ENCODE measurements at regions not wholly inside any gene's neighbourhood (a gene's known extent, or its start where the extent isn't known, plus 50 kb on each side); places are given as distances from the start of the nearest gene placed in this dataset.

DNA sequence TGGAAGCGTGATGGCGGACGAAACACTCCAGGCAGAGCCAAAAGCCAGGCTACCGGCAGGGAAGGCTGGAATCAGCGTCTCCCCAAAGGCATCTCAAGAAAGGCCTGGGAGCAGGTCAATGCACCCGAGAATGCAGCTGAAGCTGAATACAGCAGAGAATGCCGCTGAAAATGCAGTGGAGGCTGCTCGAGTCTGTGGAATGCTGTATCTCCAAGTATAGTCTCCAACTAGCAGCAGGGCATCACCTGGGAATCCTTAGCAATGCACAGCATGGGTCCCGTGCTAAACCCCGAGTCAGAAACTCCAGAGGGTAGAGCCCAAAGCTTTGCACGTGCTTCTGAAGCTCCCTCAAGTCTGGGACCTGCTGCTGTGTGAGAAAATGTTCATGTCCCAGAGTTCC is 191.1 kb upstream of the ALKAL2 start:
- no peak overlapping the region for H3K4me3 ChIP-seq (ENCODE audit: low read depth, low read length)

DNA sequence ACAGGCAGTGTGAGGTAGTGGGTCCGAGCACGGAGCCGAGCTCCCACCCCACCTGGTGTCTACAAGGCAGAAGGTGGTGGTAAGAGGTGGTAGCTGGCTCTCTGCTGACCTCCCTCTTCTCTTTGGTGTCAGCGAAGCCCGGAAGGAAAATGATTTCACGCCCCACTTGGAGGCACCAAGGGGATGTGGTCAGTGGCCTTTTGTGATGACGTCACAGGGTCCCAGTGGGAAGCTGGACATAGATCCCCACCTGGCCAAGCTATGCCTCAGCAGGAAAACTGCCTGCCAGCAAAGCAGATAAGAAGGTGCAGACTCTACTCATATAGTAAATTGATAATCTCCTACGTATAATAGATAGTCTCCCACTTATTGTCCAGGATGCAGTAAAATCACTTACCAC is 183.7 kb upstream of the ALKAL2 start:
- Histone ChIP-seq H4K12ac (ENCODE audit: low read depth, low read length) (no peak overlapping the region), H3K4ac (ENCODE audit: low read depth, low read length) (no peak overlapping the region), H3K27ac (ENCODE audit: low read depth, low read length) (no peak overlapping the region), H3K23ac (ENCODE audit: low read length) (no peak overlapping the region), H3K79me2 (ENCODE audit: control insufficient read depth, insufficient read depth, low read length, poor library complexity) (no peaks in the 10 kb centered on the region), H3K79me1 (ENCODE audit: low read length) (no peaks in the 10 kb centered on the region), H2BK12ac (ENCODE audit: low read length) (no peak overlapping the region), H3K18ac (ENCODE audit: low read length) (no peak overlapping the region), H2AK5ac (ENCODE audit: low read length) (no peak overlapping the region), H2AFZ (ENCODE audit: insufficient read depth, low read length, poor library complexity) (no peak overlapping the region), H3K4me1 (ENCODE audit: control insufficient read depth in 1 of 2, insufficient read depth in 2 of 2, low read length in 2 of 2) (peaks cover 0 to 8% of the 10 kb centered on the region in 2 experiments), H3K4me3 (ENCODE audit: low read depth, low read length) (no peak overlapping the region), H4K8ac (ENCODE audit: low read depth, low read length) (no peak overlapping the region), H4K91ac (ENCODE audit: low read depth, low read length) (no peak overlapping the region), H3K14ac (ENCODE audit: low read length) (no peak overlapping the region), H3K9me3 (ENCODE audit: insufficient read depth, low read depth, low read length) (no peaks in the 10 kb centered on the region), H3K4me2 (ENCODE audit: low read length) (no peak overlapping the region), H3K27me3 (ENCODE audit: insufficient read depth, low read length) (peaks cover 17% of the 10 kb centered on the region), H3K9ac (ENCODE audit: low read length) (no peak overlapping the region), H3K36me3 (ENCODE audit: control insufficient read depth in 1 of 2, insufficient read depth in 2 of 2, low read length in 2 of 2) (no peaks in the 10 kb centered on the region), H2BK120ac (ENCODE audit: insufficient read depth, low read length, poor library complexity) (no peak overlapping the region), H2BK5ac (ENCODE audit: low read depth, low read length, poor library complexity) (no peak overlapping the region)
- no peak for DNase-seq
- WGBS (ENCODE audit: extremely low coverage, insufficient coverage, insufficient read length) = no CpG with 5 or more reads among the region's 8 CpGs

More for the DNA sequence above, 191.1 kb upstream of the ALKAL2 start:
- no peak for DNase-seq
- H2AK5ac ChIP-seq (ENCODE audit: low read length) = no peak overlapping the region
- no peak overlapping the region for H2BK5ac ChIP-seq (ENCODE audit: low read depth, low read length, poor library complexity)
- H3K18ac ChIP-seq (ENCODE audit: low read length) = no peak overlapping the region
- H2BK120ac ChIP-seq (ENCODE audit: insufficient read depth, low read length, poor library complexity) = no peak overlapping the region
- no peak overlapping the region for H4K12ac ChIP-seq (ENCODE audit: low read depth, low read length)
- no peak overlapping the region for H2BK12ac ChIP-seq (ENCODE audit: low read length)
- H3K4me1 ChIP-seq (ENCODE audit: control insufficient read depth in 1 of 2, insufficient read depth in 2 of 2, low read length in 2 of 2) = peaks cover 0 to 3% of the 10 kb centered on the region in 2 experiments
- H3K9ac ChIP-seq (ENCODE audit: low read length) = no peak overlapping the region
- H3K4ac ChIP-seq (ENCODE audit: low read depth, low read length) = no peak overlapping the region
- WGBS (ENCODE audit: extremely low coverage, insufficient coverage, insufficient read length) = no CpG with 5 or more reads among the region's 11 CpGs
- no peaks in the 10 kb centered on the region for H3K79me1 ChIP-seq (ENCODE audit: low read length)
- H4K8ac ChIP-seq (ENCODE audit: low read depth, low read length) = no peak overlapping the region
- H3K79me2 ChIP-seq (ENCODE audit: control insufficient read depth, insufficient read depth, low read length, poor library complexity) = no peaks in the 10 kb centered on the region
- no peaks in the 10 kb centered on the region for H3K27me3 ChIP-seq (ENCODE audit: insufficient read depth, low read length)
- H2AFZ ChIP-seq (ENCODE audit: insufficient read depth, low read length, poor library complexity) = no peak overlapping the region
- H3K14ac ChIP-seq (ENCODE audit: low read length) = no peak overlapping the region
- H3K36me3 ChIP-seq (ENCODE audit: control insufficient read depth in 1 of 2, insufficient read depth in 2 of 2, low read length in 2 of 2) = no peaks in the 10 kb centered on the region
- H3K4me2 ChIP-seq (ENCODE audit: low read length) = no peak overlapping the region
- H3K27ac ChIP-seq (ENCODE audit: low read depth, low read length) = no peak overlapping the region
- H3K23ac ChIP-seq (ENCODE audit: low read length) = no peak overlapping the region
- H4K91ac ChIP-seq (ENCODE audit: low read depth, low read length) = no peak overlapping the region
- no peaks in the 10 kb centered on the region for H3K9me3 ChIP-seq (ENCODE audit: insufficient read depth, low read depth, low read length)

DNA sequence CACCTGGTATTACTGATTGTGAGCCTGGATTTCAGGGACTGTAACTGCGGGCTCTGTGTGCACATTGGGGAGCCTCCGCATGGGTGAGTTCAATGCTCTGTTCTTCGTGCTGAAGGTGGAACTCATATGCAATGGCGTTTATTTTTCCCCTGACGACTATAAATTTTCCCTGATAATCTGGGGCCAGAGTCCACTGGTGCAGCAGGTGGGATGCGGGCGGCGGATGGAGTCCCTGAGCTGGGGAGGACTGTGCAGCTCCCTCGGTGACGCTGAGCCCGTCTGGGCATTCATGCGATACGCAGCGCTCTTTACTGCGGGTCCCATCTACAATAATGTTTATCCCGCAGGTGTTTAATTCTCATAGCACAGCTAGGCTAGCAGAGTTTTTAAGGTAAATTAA is 181.6 kb upstream of the ALKAL2 start:
- no peak overlapping the region for H4K12ac ChIP-seq (ENCODE audit: low read depth, low read length)
- peaks cover 0 to 8% of the 10 kb centered on the region in 2 experiments for H3K4me1 ChIP-seq (ENCODE audit: control insufficient read depth in 1 of 2, insufficient read depth in 2 of 2, low read length in 2 of 2)
- no peak overlapping the region for H2BK120ac ChIP-seq (ENCODE audit: insufficient read depth, low read length, poor library complexity)
- H3K4ac ChIP-seq (ENCODE audit: low read depth, low read length) = no peak overlapping the region
- H3K27ac ChIP-seq (ENCODE audit: low read depth, low read length) = no peak overlapping the region
- DNase-seq = no peak
- H2AK5ac ChIP-seq (ENCODE audit: low read length) = no peak overlapping the region
- no peak overlapping the region for H3K18ac ChIP-seq (ENCODE audit: low read length)
- H3K36me3 ChIP-seq (ENCODE audit: control insufficient read depth in 1 of 2, insufficient read depth in 2 of 2, low read length in 2 of 2) = no peaks in the 10 kb centered on the region
- no peak overlapping the region for H2AFZ ChIP-seq (ENCODE audit: insufficient read depth, low read length, poor library complexity)
- H3K9ac ChIP-seq (ENCODE audit: low read length) = no peak overlapping the region
- H3K4me2 ChIP-seq (ENCODE audit: low read length) = no peak overlapping the region
- no peaks in the 10 kb centered on the region for H3K79me2 ChIP-seq (ENCODE audit: control insufficient read depth, insufficient read depth, low read length, poor library complexity)
- H3K9me3 ChIP-seq (ENCODE audit: insufficient read depth, low read depth, low read length) = no peaks in the 10 kb centered on the region
- no peak overlapping the region for H2BK5ac ChIP-seq (ENCODE audit: low read depth, low read length, poor library complexity)
- peaks cover 17% of the 10 kb centered on the region for H3K27me3 ChIP-seq (ENCODE audit: insufficient read depth, low read length)
- no peaks in the 10 kb centered on the region for H3K79me1 ChIP-seq (ENCODE audit: low read length)
- H4K8ac ChIP-seq (ENCODE audit: low read depth, low read length) = no peak overlapping the region
- no peak overlapping the region for H3K14ac ChIP-seq (ENCODE audit: low read length)
- H2BK12ac ChIP-seq (ENCODE audit: low read length) = no peak overlapping the region
- H4K91ac ChIP-seq (ENCODE audit: low read depth, low read length) = no peak overlapping the region
- no peak overlapping the region for H3K4me3 ChIP-seq (ENCODE audit: low read depth, low read length)
- no peak overlapping the region for H3K23ac ChIP-seq (ENCODE audit: low read length)
- WGBS (ENCODE audit: extremely low coverage, insufficient coverage, insufficient read length) = no CpG with 5 or more reads among the region's 16 CpGs

- no peak for DNase-seq
- no peak overlapping the region for H2BK5ac ChIP-seq (ENCODE audit: low read depth, low read length, poor library complexity)
- no peak overlapping the region for H2AFZ ChIP-seq (ENCODE audit: insufficient read depth, low read length, poor library complexity)
- H3K4me3 ChIP-seq (ENCODE audit: low read depth, low read length) = peak overlapping the region; percentile 29
- peaks cover 0 to 8% of the 10 kb centered on the region in 2 experiments for H3K4me1 ChIP-seq (ENCODE audit: control insufficient read depth in 1 of 2, insufficient read depth in 2 of 2, low read length in 2 of 2)
- no peaks in the 10 kb centered on the region for H3K9me3 ChIP-seq (ENCODE audit: insufficient read depth, low read depth, low read length)
- H3K79me1 ChIP-seq (ENCODE audit: low read length) = no peaks in the 10 kb centered on the region
- H2BK12ac ChIP-seq (ENCODE audit: low read length) = no peak overlapping the region
- H3K79me2 ChIP-seq (ENCODE audit: control insufficient read depth, insufficient read depth, low read length, poor library complexity) = no peaks in the 10 kb centered on the region
- H2AK5ac ChIP-seq (ENCODE audit: low read length) = no peak overlapping the region
- H3K27ac ChIP-seq (ENCODE audit: low read depth, low read length) = no peak overlapping the region
- peak overlapping the region; percentile 74 for H3K4me2 ChIP-seq (ENCODE audit: low read length)
- no peak overlapping the region for H4K91ac ChIP-seq (ENCODE audit: low read depth, low read length)
- no peak overlapping the region for H3K14ac ChIP-seq (ENCODE audit: low read length)
- H3K4ac ChIP-seq (ENCODE audit: low read depth, low read length) = no peak overlapping the region
- no peaks in the 10 kb centered on the region for H3K36me3 ChIP-seq (ENCODE audit: control insufficient read depth in 1 of 2, insufficient read depth in 2 of 2, low read length in 2 of 2)
- H4K8ac ChIP-seq (ENCODE audit: low read depth, low read length) = no peak overlapping the region
- no peak overlapping the region for H2BK120ac ChIP-seq (ENCODE audit: insufficient read depth, low read length, poor library complexity)
- H3K27me3 ChIP-seq (ENCODE audit: insufficient read depth, low read length) = peaks cover 17% of the 10 kb centered on the region
- no peak overlapping the region for H4K12ac ChIP-seq (ENCODE audit: low read depth, low read length)
- H3K9ac ChIP-seq (ENCODE audit: low read length) = no peak overlapping the region
- H3K23ac ChIP-seq (ENCODE audit: low read length) = no peak overlapping the region
- H3K18ac ChIP-seq (ENCODE audit: low read length) = no peak overlapping the region
- no CpG with 5 or more reads among the region's 29 CpGs for WGBS (ENCODE audit: extremely low coverage, insufficient coverage, insufficient read length)
Measured at GRCh38 chr2:468648-469336, 180.9 kb upstream of the ALKAL2 start.
